Activated naive CD8-positive, alpha-beta T cell treated with anti-CD3 and anti-CD28 coated beads for 36 hours (primary cell): ENCODE measurements at regions not wholly inside any gene's neighbourhood (a gene's known extent, or its start where the extent isn't known, plus 50 kb on each side); places are given as distances from the start of the nearest gene placed in this dataset.
"Not testable (repeated sequence)": the region's sequence is repeated elsewhere in the genome, so short reads cannot be mapped to it uniquely, and the experiment has no call there.

ENCODE experiments used
- DNase-seq: peaks from one replicate; pipeline ENCODE4 v3.0.0; 2021
- H3K27ac Mint-ChIP-seq: one replicate; pipeline ENCODE4 v1.8.0; 2022; ENCODE audit warnings: mild to moderate bottlenecking, moderate library complexity, mixed read lengths
- H3K27me3 Mint-ChIP-seq: one replicate; pipeline ENCODE4 v1.8.0; 2022; ENCODE audit warnings: mild to moderate bottlenecking, mixed read lengths
- H3K36me3 Mint-ChIP-seq: one replicate; pipeline ENCODE4 v1.8.0; 2021; ENCODE audit warnings: mild to moderate bottlenecking, mixed read lengths
- H3K4me1 Mint-ChIP-seq: one replicate; pipeline ENCODE4 v1.8.0; 2021; ENCODE audit warnings: mixed read lengths
- H3K4me3 Mint-ChIP-seq: one replicate; pipeline ENCODE4 v1.8.0; 2022; ENCODE audit warnings: mild to moderate bottlenecking, moderate library complexity, mixed read lengths
- H3K9me3 Mint-ChIP-seq: one replicate; pipeline ENCODE4 v1.8.0; 2022; ENCODE audit warnings: mixed read lengths

- no peaks in the 10 kb centered on the region for H3K27me3 Mint-ChIP-seq
- H3K9me3 Mint-ChIP-seq = no peaks in the 10 kb centered on the region
- no peak overlapping the region for H3K27ac Mint-ChIP-seq
- no peaks in the 10 kb centered on the region for H3K36me3 Mint-ChIP-seq
- DNase-seq = no peak
- H3K4me1 Mint-ChIP-seq = no peaks in the 10 kb centered on the region
- no peak overlapping the region for H3K4me3 Mint-ChIP-seq
Measured at GRCh38 chr6:86782328-86782727, 155.0 kb upstream of the HTR1E start.

GRCh38 chr6:86780923-86781322 is 156.4 kb upstream of the HTR1E start:
- Mint-ChIP-seq H3K36me3 (no peaks in the 10 kb centered on the region), H3K4me3 (no peak overlapping the region), H3K9me3 (no peaks in the 10 kb centered on the region), H3K27me3 (no peaks in the 10 kb centered on the region), H3K27ac (no peak overlapping the region), H3K4me1 (no peaks in the 10 kb centered on the region)
- DNase-seq = no peak

GRCh38 chr6:86775893-86776292 is 161.4 kb upstream of the HTR1E start:
- no peak overlapping the region for H3K4me3 Mint-ChIP-seq
- H3K27ac Mint-ChIP-seq = no peak overlapping the region
- H3K4me1 Mint-ChIP-seq = no peaks in the 10 kb centered on the region
- no peaks in the 10 kb centered on the region for H3K9me3 Mint-ChIP-seq
- no peaks in the 10 kb centered on the region for H3K36me3 Mint-ChIP-seq
- no peaks in the 10 kb centered on the region for H3K27me3 Mint-ChIP-seq
- no peak for DNase-seq

- Mint-ChIP-seq H3K27me3 (no peaks in the 10 kb centered on the region), H3K4me3 (no peak overlapping the region), H3K27ac (no peak overlapping the region), H3K9me3 (peaks cover 5% of the 10 kb centered on the region), H3K4me1 (no peaks in the 10 kb centered on the region), H3K36me3 (no peaks in the 10 kb centered on the region)
- no peak for DNase-seq
Measured at GRCh38 chr6:86765211-86765610, 172.1 kb upstream of the HTR1E start.

- H3K4me1 Mint-ChIP-seq, DNase-seq, H3K9me3 Mint-ChIP-seq, H3K4me3 Mint-ChIP-seq, H3K27ac Mint-ChIP-seq, H3K36me3 Mint-ChIP-seq, H3K27me3 Mint-ChIP-seq: not testable (repeated sequence)
Measured at GRCh38 chr6:86759953-86760352, 177.4 kb upstream of the HTR1E start.

GRCh38 chr6:86756640-86757229 is 180.6 kb upstream of the HTR1E start:
- Mint-ChIP-seq H3K27me3 (no peaks in the 10 kb centered on the region), H3K27ac (no peak overlapping the region), H3K9me3 (peaks cover 2% of the 10 kb centered on the region), H3K4me1 (no peaks in the 10 kb centered on the region), H3K4me3 (no peak overlapping the region), H3K36me3 (no peaks in the 10 kb centered on the region)
- DNase-seq = no peak

- no peaks in the 10 kb centered on the region for H3K36me3 Mint-ChIP-seq
- H3K27me3 Mint-ChIP-seq = no peaks in the 10 kb centered on the region
- no peak overlapping the region for H3K27ac Mint-ChIP-seq
- H3K9me3 Mint-ChIP-seq = peaks cover 3% of the 10 kb centered on the region
- no peak overlapping the region for H3K4me3 Mint-ChIP-seq
- H3K4me1 Mint-ChIP-seq = no peaks in the 10 kb centered on the region
- DNase-seq = no peak
Measured at GRCh38 chr6:86744048-86744447, 193.3 kb upstream of the HTR1E start.

GRCh38 chr6:86738078-86738477 is 199.2 kb upstream of the HTR1E start:
- DNase-seq = no peak
- no peaks in the 10 kb centered on the region for H3K4me1 Mint-ChIP-seq

GRCh38 chr6:86731631-86732030 is 205.7 kb upstream of the HTR1E start:
- not testable (repeated sequence) for H3K9me3 Mint-ChIP-seq, DNase-seq, H3K4me1 Mint-ChIP-seq, H3K36me3 Mint-ChIP-seq, H3K27ac Mint-ChIP-seq, H3K4me3 Mint-ChIP-seq, H3K27me3 Mint-ChIP-seq

More at GRCh38 chr6:86738078-86738477, 199.2 kb upstream of the HTR1E start:
- Mint-ChIP-seq H3K27ac (no peak overlapping the region), H3K27me3 (no peaks in the 10 kb centered on the region), H3K4me3 (no peak overlapping the region), H3K9me3 (peaks cover 3% of the 10 kb centered on the region), H3K36me3 (no peaks in the 10 kb centered on the region)

GRCh38 chr6:86730772-86731171 is 206.6 kb upstream of the HTR1E start:
- not testable (repeated sequence) for H3K27me3 Mint-ChIP-seq, H3K4me3 Mint-ChIP-seq, H3K36me3 Mint-ChIP-seq, H3K27ac Mint-ChIP-seq, H3K9me3 Mint-ChIP-seq, H3K4me1 Mint-ChIP-seq, DNase-seq

GRCh38 chr6:86730216-86730615 is 207.1 kb upstream of the HTR1E start:
- Mint-ChIP-seq H3K36me3 (no peaks in the 10 kb centered on the region), H3K9me3 (peaks cover 7% of the 10 kb centered on the region), H3K27ac (no peak overlapping the region), H3K27me3 (no peaks in the 10 kb centered on the region), H3K4me3 (no peak overlapping the region), H3K4me1 (no peaks in the 10 kb centered on the region)
- no peak for DNase-seq

- Mint-ChIP-seq H3K27me3 (no peaks in the 10 kb centered on the region), H3K4me3 (no peak overlapping the region), H3K9me3 (peaks cover 6% of the 10 kb centered on the region)
Measured at GRCh38 chr6:86728976-86729375, 208.4 kb upstream of the HTR1E start.

GRCh38 chr6:86724695-86725094 is 212.6 kb upstream of the HTR1E start:
- Mint-ChIP-seq H3K27me3 (no peaks in the 10 kb centered on the region), H3K27ac (no peak overlapping the region), H3K9me3 (no peaks in the 10 kb centered on the region), H3K4me3 (no peak overlapping the region), H3K36me3 (no peaks in the 10 kb centered on the region), H3K4me1 (no peaks in the 10 kb centered on the region)
- DNase-seq = no peak

More at GRCh38 chr6:86728976-86729375, 208.4 kb upstream of the HTR1E start:
- Mint-ChIP-seq H3K27ac (no peak overlapping the region), H3K36me3 (no peaks in the 10 kb centered on the region), H3K4me1 (no peaks in the 10 kb centered on the region)
- DNase-seq = no peak

GRCh38 chr6:86723729-86724128 is 213.6 kb upstream of the HTR1E start:
- H3K27ac Mint-ChIP-seq = no peak overlapping the region

GRCh38 chr6:86723151-86723550 is 214.2 kb upstream of the HTR1E start:
- Mint-ChIP-seq H3K27ac (no peak overlapping the region), H3K4me3 (no peak overlapping the region), H3K4me1 (no peaks in the 10 kb centered on the region), H3K36me3 (no peaks in the 10 kb centered on the region), H3K27me3 (no peaks in the 10 kb centered on the region), H3K9me3 (peaks cover 3% of the 10 kb centered on the region)
- no peak for DNase-seq

More at GRCh38 chr6:86723729-86724128, 213.6 kb upstream of the HTR1E start:
- Mint-ChIP-seq H3K36me3 (no peaks in the 10 kb centered on the region), H3K27me3 (no peaks in the 10 kb centered on the region), H3K4me3 (no peak overlapping the region), H3K9me3 (peaks cover 3% of the 10 kb centered on the region), H3K4me1 (no peaks in the 10 kb centered on the region)
- no peak for DNase-seq

- Mint-ChIP-seq H3K4me1 (no peaks in the 10 kb centered on the region), H3K36me3 (no peaks in the 10 kb centered on the region), H3K4me3 (no peak overlapping the region), H3K27ac (no peak overlapping the region), H3K27me3 (no peaks in the 10 kb centered on the region), H3K9me3 (peaks cover 3% of the 10 kb centered on the region)
- DNase-seq = no peak
Measured at GRCh38 chr6:86722131-86722530, 215.2 kb upstream of the HTR1E start.
